ENCODE measurements at regions not wholly inside any gene's neighbourhood (a gene's known extent, or its start where the extent isn't known, plus 50 kb on each side); places are given as distances from the start of the nearest gene placed in this dataset.
"Not testable (repeated sequence)": the region's sequence is repeated elsewhere in the genome, so short reads cannot be mapped to it uniquely, and the experiment has no call there.

DNA sequence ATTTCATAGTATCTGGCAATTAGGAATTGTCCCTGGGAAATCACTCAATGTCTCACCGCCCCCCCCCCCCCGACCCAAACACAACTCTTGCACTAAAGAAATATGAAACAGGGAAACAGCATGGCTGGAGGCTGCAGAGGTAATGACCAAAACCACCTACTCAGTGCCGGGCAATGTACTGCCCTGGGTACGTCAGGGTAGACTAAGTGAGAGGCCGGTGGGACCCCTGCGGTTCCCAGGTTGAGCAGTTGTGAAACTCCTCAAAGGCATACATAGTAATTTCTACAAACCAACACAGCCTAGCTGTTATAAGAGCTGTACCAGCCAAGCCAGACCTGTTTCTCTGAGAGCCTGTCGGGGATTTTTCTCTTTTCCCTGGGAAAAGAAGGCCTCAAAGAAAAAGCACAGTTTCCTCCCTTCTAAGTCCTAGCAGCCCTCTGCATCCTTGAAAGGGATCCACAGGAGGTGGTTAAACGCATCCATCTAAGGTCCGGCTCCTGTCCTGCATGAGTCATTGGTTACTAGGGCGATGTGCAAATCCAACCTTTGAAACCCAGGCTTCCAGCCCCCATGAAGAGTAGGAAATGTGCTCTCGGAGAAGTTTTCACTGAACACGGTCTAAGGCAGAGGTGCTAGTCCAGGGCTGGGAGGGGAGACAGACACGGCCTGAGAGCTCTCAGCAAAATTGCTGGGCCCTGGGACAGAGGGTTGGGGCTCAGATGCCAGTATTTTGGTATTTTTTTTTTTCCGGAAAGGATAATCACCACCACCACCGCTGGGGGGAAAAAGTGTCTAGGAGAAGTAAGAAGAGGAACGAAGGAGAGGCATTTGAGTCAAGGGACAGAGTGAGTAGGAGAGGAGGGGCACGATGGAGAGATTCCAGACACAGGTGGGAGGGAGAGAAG, 172.8 kb downstream of the ATP6V0E2 start:
- DNase-seq (ENCODE audit: low spot score): not testable (repeated sequence)

GRCh38 chr7:150047329-150047728, 173.6 kb downstream of the ATP6V0E2 start:
- peak; percentile 46 for DNase-seq (ENCODE audit: low spot score)

GRCh38 chr7:150047772-150048171, 174.0 kb downstream of the ATP6V0E2 start:
- DNase-seq (ENCODE audit: low spot score): peak; percentile 26

- peak; percentile 54 for DNase-seq (ENCODE audit: low spot score)
Measured at GRCh38 chr7:150048244-150049011, 174.7 kb downstream of the ATP6V0E2 start.

GRCh38 chr7:150049012-150049655, 175.4 kb downstream of the ATP6V0E2 start:
- DNase-seq (ENCODE audit: low spot score): peak; percentile 67

GRCh38 chr7:150053396-150053795, 179.6 kb downstream of the ATP6V0E2 start:
- DNase-seq (ENCODE audit: low spot score): not testable (repeated sequence)

DNA sequence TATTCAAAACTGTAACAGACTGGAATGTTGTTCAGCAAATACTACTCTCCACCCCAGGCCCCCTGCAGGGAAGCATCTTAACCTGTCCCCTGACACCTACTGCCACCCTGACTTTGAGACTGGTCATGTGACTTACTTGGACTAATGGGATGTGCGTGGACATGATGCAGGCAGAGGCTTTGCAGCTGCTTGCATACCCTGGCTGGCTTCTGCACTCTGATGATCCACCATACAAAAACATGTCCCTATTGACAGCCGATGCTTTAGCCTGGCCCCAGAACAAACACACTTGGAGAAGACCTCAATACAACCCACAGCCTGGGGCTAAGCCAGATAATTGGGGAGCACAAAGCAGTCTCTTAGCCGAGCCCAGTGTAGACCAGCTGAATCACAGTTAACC, 180.5 kb downstream of the ATP6V0E2 start:
- not testable (repeated sequence) for DNase-seq (ENCODE audit: low spot score)

DNA sequence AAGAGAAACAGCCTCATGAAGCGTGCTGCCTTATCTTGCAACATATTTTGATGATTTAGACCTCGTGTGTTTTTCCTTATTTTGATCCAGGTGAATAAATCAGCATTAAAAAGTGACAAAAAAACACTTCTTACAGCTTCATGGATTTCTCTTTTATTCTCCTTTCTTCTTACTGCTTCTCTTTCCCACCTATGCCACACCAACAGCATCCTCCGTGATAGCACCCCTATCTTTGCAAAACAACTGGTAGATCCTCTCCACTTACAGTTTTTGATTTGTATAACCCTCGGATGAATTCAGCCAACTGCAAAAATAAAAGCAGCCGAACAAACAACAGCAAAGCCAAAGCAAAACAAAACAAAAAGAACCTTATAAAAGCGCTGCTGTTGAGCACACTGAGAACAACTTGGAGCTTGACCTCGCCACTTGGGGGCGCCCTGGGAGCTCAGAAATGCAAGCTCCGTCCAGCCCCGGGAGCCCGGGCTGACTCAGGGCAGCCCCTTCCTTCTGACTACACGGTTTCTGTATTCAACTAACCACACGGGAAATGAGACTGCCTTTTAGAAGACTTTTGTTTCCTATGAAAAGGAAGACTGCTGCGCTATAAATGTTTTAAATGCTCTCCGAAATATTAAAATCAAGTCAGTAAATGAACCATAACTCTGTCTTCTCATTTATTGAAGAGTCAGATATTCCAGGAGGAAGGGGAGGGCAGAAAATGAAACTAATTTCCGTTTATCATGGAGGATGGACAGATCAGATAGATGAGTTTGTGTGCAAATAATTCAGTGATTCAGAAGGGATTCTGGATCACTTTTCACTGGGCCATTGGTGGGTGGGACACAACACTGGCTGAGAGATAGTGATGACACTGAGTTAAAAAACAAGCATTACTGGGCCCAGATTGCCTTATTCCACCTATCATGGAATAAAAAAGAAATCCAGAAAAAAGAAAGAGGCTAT, 186.8 kb downstream of the ATP6V0E2 start:
- DNase-seq (ENCODE audit: low spot score): not testable (repeated sequence)

DNA sequence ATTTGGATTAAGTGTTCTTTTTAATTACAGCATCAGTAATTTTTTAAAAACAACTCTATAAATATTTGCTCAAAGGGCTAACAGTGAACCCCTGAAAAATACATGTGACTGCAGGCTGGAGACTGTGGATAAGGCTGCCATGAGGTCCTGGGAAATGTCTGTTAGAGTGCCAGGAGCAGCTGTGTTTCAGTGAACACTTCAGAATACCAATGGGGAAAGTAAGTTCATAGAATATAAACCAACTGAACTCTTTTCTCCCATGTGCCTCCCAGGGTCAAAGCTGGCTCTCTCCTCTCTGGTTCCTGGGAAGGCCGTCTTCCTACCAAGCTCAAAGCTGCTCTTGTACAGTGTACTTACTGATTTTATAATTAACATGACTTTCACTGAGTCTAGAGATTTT, 189.4 kb downstream of the ATP6V0E2 start:
- not testable (repeated sequence) for DNase-seq (ENCODE audit: low spot score)

- DNase-seq (ENCODE audit: low spot score): peak; percentile 42
Measured at GRCh38 chr7:150069555-150070313, 196.0 kb downstream of the ATP6V0E2 start.

GRCh38 chr7:150077543-150077942, 203.8 kb downstream of the ATP6V0E2 start:
- not testable (repeated sequence) for DNase-seq (ENCODE audit: low spot score)

- not testable (repeated sequence) for DNase-seq (ENCODE audit: low spot score)
Measured at GRCh38 chr7:150081865-150082264, 208.1 kb downstream of the ATP6V0E2 start.

- not testable (repeated sequence) for DNase-seq (ENCODE audit: low spot score)
Measured at GRCh38 chr7:150084724-150085123, 211.0 kb downstream of the ATP6V0E2 start.

GRCh38 chr7:150087478-150087877, 213.7 kb downstream of the ATP6V0E2 start:
- DNase-seq (ENCODE audit: low spot score): not testable (repeated sequence)

GRCh38 chr7:150089139-150089538, 215.4 kb downstream of the ATP6V0E2 start:
- DNase-seq (ENCODE audit: low spot score): not testable (repeated sequence)

GRCh38 chr7:150090776-150091175, 217.0 kb downstream of the ATP6V0E2 start:
- not testable (repeated sequence) for DNase-seq (ENCODE audit: low spot score)

GRCh38 chr7:150093897-150094296, 220.1 kb downstream of the ATP6V0E2 start:
- DNase-seq (ENCODE audit: low spot score): not testable (repeated sequence)

DNA sequence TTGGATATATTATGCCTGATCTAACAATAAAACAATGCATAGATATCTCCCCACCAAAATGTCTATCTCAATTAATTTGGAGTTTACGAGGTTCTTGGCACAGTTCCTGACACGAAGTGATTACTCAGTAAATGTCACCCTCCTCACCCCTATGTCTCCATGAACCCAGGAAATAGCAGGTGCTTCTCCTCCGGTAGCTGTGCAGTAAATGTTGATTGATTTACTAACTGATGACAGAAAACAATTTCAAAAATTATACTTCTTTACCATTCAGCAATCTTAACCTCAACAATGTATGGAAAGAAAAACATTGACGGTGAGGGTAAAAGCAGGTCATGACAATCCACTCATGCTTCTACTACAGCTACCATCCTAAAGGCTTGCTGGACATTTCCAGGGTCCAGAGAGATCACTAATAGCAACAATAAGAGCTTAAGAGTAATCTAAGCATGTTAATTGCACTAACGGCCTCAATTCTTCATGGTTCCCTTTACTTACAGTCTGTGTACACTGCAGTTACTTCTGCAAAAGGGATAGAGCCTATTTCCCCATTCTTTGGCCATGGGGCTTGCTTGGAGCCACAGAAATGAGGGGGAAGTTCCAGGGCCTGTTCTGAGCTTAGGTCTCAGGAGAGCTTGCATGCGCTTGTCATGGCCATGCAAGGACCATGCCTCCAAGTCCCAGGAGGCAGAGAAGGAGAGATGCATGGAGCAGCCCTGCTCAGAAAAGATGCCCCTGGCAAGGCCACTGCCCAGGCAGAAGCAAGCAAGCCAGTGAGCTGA, 222.6 kb downstream of the ATP6V0E2 start:
- DNase-seq (ENCODE audit: low spot score): not testable (repeated sequence)

GRCh38 chr7:150098592-150098991, 224.6 kb upstream of the LRRC61 start:
- DNase-seq (ENCODE audit: low spot score): not testable (repeated sequence)

Measured in D341Med (cell line).